Astrocyte of the spinal cord (primary cell): ENCODE measurements at regions not wholly inside any gene's neighbourhood (a gene's known extent, or its start where the extent isn't known, plus 50 kb on each side); places are given as distances from the start of the nearest gene placed in this dataset.

ENCODE experiments used
- DNase-seq: peaks from one replicate; pipeline ENCODE4 v3.0.0; 2011; ENCODE audit warnings: low read depth, low spot score
- H3K4me3 ChIP-seq: 2 replicates; pipeline ENCODE4 v1.5.1; 2011; ENCODE audit warnings: low read depth, mild to moderate bottlenecking, low read length, moderate library complexity
- in situ Hi-C: cut with HindIII; loops from 2 replicates; pipeline ENCODE4 v1.10.0; 2017; ENCODE audit warnings: low sequenced_read_pairs
- TF ChIP-seq, protein P1 (sequence below): IDR thresholded peaks from 2 replicates; pipeline ENCODE4 v1.5.1; 2012; ENCODE audit warnings: low read depth, mild to moderate bottlenecking, low read length, inconsistent platforms

DNA sequence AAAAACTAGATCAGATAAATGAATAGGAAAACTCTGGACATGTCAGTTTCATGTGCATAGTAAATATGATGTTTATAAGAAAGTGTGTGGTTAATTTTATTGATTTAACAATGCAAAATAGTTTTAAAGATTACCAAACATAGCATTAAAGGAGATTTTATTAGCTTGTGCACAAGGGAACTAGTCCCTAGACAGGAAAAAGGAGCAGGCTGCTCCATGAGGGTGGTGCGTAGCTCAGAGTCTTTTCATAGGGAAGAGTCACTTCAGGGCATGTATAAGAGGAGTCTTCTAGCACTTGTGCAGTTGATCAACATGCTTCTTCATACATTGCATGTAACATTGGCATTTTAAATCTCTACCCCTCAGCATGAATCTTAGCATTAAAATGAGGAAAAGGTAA is 835.8 kb downstream of the GRIK2 start:
- DNase-seq: no peak
- in situ Hi-C loops: no loop called here
- TF ChIP-seq, protein P1, sequence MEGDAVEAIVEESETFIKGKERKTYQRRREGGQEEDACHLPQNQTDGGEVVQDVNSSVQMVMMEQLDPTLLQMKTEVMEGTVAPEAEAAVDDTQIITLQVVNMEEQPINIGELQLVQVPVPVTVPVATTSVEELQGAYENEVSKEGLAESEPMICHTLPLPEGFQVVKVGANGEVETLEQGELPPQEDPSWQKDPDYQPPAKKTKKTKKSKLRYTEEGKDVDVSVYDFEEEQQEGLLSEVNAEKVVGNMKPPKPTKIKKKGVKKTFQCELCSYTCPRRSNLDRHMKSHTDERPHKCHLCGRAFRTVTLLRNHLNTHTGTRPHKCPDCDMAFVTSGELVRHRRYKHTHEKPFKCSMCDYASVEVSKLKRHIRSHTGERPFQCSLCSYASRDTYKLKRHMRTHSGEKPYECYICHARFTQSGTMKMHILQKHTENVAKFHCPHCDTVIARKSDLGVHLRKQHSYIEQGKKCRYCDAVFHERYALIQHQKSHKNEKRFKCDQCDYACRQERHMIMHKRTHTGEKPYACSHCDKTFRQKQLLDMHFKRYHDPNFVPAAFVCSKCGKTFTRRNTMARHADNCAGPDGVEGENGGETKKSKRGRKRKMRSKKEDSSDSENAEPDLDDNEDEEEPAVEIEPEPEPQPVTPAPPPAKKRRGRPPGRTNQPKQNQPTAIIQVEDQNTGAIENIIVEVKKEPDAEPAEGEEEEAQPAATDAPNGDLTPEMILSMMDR: no peak
- no peak overlapping the region for H3K4me3 ChIP-seq
